Endometrial microvascular endothelial cells (primary cell): ENCODE measurements at regions not wholly inside any gene's neighbourhood (a gene's known extent, or its start where the extent isn't known, plus 50 kb on each side); places are given as distances from the start of the nearest gene placed in this dataset.
"Not testable (repeated sequence)": the region's sequence is repeated elsewhere in the genome, so short reads cannot be mapped to it uniquely, and the experiment has no call there.

Experiments used
- in situ Hi-C: cut with HindIII; loops from 2 replicates; pipeline ENCODE4 v1.10.0; 2017; ENCODE audit warnings: low sequenced_read_pairs, low pct_unique_long_range_greater_than_20kb; ENCODE audit errors: inconsistent ontology term

GRCh38 chr5:57642698-57643097, 160.1 kb upstream of the ACTBL2 start:
- in situ Hi-C loops: no loop called here

- in situ Hi-C loops: no loop called here
These were observed 159.5 kb upstream of the ACTBL2 start for GRCh38 chr5:57642066-57642465.

GRCh38 chr5:57635146-57635777, 152.7 kb upstream of the ACTBL2 start:
- in situ Hi-C loops: no loop called here

GRCh38 chr5:57632937-57633336, 150.3 kb upstream of the ACTBL2 start:
- in situ Hi-C loops: no loop called here

- in situ Hi-C loops: not testable (repeated sequence)
These were observed 148.5 kb upstream of the ACTBL2 start for GRCh38 chr5:57631139-57631538.

- in situ Hi-C loops: no loop called here
These were observed 145.1 kb upstream of the ACTBL2 start for GRCh38 chr5:57627661-57628060.

- in situ Hi-C loops: no loop called here
These were observed 144.1 kb upstream of the ACTBL2 start for GRCh38 chr5:57626703-57627102.

GRCh38 chr5:57621624-57622023, 139.0 kb upstream of the ACTBL2 start:
- in situ Hi-C loops: no loop called here

- in situ Hi-C loops: no loop called here
These were observed 136.3 kb upstream of the ACTBL2 start for GRCh38 chr5:57618767-57619381.

GRCh38 chr5:57613741-57614140, 131.1 kb upstream of the ACTBL2 start:
- in situ Hi-C loops: no loop called here

- in situ Hi-C loops: no loop called here
These were observed 128.6 kb upstream of the ACTBL2 start for GRCh38 chr5:57611177-57611576.

- in situ Hi-C loops: no loop called here
These were observed 125.9 kb upstream of the ACTBL2 start for GRCh38 chr5:57608542-57608941.

- in situ Hi-C loops: no loop called here
These were observed 119.4 kb upstream of the ACTBL2 start for GRCh38 chr5:57601996-57602395.

GRCh38 chr5:57600321-57600720, 117.7 kb upstream of the ACTBL2 start:
- in situ Hi-C loops: no loop called here

GRCh38 chr5:57598756-57599155, 116.1 kb upstream of the ACTBL2 start:
- in situ Hi-C loops: no loop called here

GRCh38 chr5:57598097-57598496, 115.5 kb upstream of the ACTBL2 start:
- in situ Hi-C loops: no loop called here

GRCh38 chr5:57595523-57595991, 112.9 kb upstream of the ACTBL2 start:
- in situ Hi-C loops: no loop called here

- in situ Hi-C loops: no loop called here
These were observed 111.8 kb upstream of the ACTBL2 start for GRCh38 chr5:57594436-57594835.

- in situ Hi-C loops: no loop called here
These were observed 109.6 kb upstream of the ACTBL2 start for GRCh38 chr5:57592236-57592635.

- in situ Hi-C loops: no loop called here
These were observed 104.0 kb upstream of the ACTBL2 start for GRCh38 chr5:57586649-57587048.

- in situ Hi-C loops: no loop called here
These were observed 100.0 kb upstream of the ACTBL2 start for GRCh38 chr5:57582578-57583070.
